ENCODE measurements at regions not wholly inside any gene's neighbourhood (a gene's known extent, or its start where the extent isn't known, plus 50 kb on each side); places are given as distances from the start of the nearest gene placed in this dataset.

DNA sequence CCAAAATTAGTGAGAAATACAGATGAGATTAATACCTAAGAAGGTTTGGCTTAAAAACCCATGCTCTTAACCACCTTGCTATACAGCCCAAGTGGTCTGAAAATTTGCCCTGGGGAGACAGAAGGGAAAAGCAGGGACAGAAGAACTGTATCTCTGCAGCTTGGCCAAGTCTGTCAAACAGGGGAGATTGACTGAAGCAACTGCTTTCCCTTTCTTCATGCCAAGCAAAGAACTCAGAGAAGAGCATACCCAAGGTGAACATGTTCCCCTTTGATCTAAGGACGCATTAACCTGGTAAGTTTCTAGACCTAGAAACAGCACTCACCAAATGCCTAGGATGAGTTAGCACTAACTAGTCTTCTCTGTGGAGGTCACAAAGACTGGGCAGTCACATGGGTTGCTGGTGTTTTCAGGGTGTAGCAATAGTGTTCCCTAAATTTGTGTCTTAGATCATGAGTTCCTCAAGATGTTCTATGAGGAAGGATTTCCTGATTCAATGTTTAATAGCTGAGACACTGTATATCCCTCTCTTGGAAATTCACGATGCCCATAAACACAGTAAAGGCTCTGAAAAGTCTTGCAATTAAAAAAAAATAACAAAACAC, 75.6 kb upstream of the GRAMD1B start:
- TF ChIP-seq, protein P1, sequence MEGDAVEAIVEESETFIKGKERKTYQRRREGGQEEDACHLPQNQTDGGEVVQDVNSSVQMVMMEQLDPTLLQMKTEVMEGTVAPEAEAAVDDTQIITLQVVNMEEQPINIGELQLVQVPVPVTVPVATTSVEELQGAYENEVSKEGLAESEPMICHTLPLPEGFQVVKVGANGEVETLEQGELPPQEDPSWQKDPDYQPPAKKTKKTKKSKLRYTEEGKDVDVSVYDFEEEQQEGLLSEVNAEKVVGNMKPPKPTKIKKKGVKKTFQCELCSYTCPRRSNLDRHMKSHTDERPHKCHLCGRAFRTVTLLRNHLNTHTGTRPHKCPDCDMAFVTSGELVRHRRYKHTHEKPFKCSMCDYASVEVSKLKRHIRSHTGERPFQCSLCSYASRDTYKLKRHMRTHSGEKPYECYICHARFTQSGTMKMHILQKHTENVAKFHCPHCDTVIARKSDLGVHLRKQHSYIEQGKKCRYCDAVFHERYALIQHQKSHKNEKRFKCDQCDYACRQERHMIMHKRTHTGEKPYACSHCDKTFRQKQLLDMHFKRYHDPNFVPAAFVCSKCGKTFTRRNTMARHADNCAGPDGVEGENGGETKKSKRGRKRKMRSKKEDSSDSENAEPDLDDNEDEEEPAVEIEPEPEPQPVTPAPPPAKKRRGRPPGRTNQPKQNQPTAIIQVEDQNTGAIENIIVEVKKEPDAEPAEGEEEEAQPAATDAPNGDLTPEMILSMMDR (conservative IDR thresholded peaks at IDR 0.05 in 1 of 2, IDR thresholded peaks at IDR 0.05 in 1 of 2; ENCODE audit: low read depth in 1 of 2, low read length in 2 of 2), result no peak
- TF ChIP-seq EZH2 (IDR thresholded peaks at IDR 0.05; ENCODE audit: low read length, missing control alignments), result no peak

All from fibroblast of lung (primary cell).